PC-3 (cell line): ENCODE measurements at regions not wholly inside any gene's neighbourhood (a gene's known extent, or its start where the extent isn't known, plus 50 kb on each side); places are given as distances from the start of the nearest gene placed in this dataset.
A peak's percentile ranks its signal among the peaks of the same experiment; 100 is the strongest.

Experiments used
- ATAC-seq: fragments of 200-7000 bp; cut with Tn5 transposase; 2 replicates; pipeline ENCODE4 v1.9.1; 2020; ENCODE audit warnings: mild to moderate bottlenecking, moderate library complexity
- BruUV-seq: library from RNA; stranded (reverse); fragments of 400-500 nt; replicated peaks from 2 replicates; lab custom pipeline; 2021; lab: Mats Ljungman, UMichigan
- CTCF ChIA-PET: fragments of 300-600 bp; sonication (Branson Sonifier 250); formaldehyde crosslinking; loops from one replicate; lab custom pipeline; 2022; ENCODE audit warnings: antibody characterized with exemption; lab: Charles Lee
- POLR2A ChIA-PET: fragments of 300-600 bp; sonication (Branson Sonifier 250); formaldehyde crosslinking; loops from one replicate; lab custom pipeline; 2022; ENCODE audit warnings: antibody characterized with exemption; ENCODE audit not compliant: unreplicated experiment; lab: Charles Lee
- DNase-seq: peaks from one replicate; pipeline ENCODE4 v3.0.0-alpha.2; 2015
- H2AFZ ChIP-seq: fragments of 300-600 bp; sonication (generic); 2 replicates; pipeline ENCODE4 v1.6.0; 2016; ENCODE audit warnings: antibody characterized with exemption, low read length
- H3F3A ChIP-seq: fragments of 300-600 bp; sonication (generic); one replicate; pipeline ENCODE4 v1.6.0; 2017; ENCODE audit warnings: antibody characterized with exemption, low read length, control low read depth, mild to moderate bottlenecking; ENCODE audit not compliant: unreplicated experiment
- H3K27ac ChIP-seq: fragments of 300-600 bp; sonication (generic); 2 replicates; pipeline ENCODE4 v1.5.1; 2016; ENCODE audit warnings: mild to moderate bottlenecking, low read length
- H3K27me3 ChIP-seq: fragments of 300-600 bp; sonication (generic); 2 replicates; pipeline ENCODE4 v1.6.1; 2016; ENCODE audit warnings: low read length, mixed read lengths
- H3K36me3 ChIP-seq: fragments of 300-600 bp; sonication (generic); 2 replicates; pipeline ENCODE4 v1.6.1; 2016; ENCODE audit warnings: low read depth, mixed run types, low read length, mixed read lengths
- H3K4me1 ChIP-seq: fragments of 300-600 bp; sonication (generic); 2 replicates; pipeline ENCODE4 v1.5.1; 2016; ENCODE audit warnings: low read length; ENCODE audit not compliant: insufficient read depth
- H3K4me2 ChIP-seq: fragments of 300-600 bp; sonication (generic); 2 replicates; pipeline ENCODE4 v1.6.0; 2016; ENCODE audit warnings: low read length
- H3K4me3 ChIP-seq: fragments of 300-600 bp; sonication (generic); 2 replicates; pipeline ENCODE4 v1.5.1; 2016; ENCODE audit warnings: mild to moderate bottlenecking, low read length, mixed read lengths
- H3K79me2 ChIP-seq: fragments of 300-600 bp; sonication (generic); 2 replicates; pipeline ENCODE4 v1.6.1; 2017; ENCODE audit warnings: low read length, mixed read lengths
- H3K9ac ChIP-seq: fragments of 300-600 bp; sonication (generic); 2 replicates; pipeline ENCODE4 v1.6.0; 2016; ENCODE audit warnings: mild to moderate bottlenecking, low read length
- H3K9me2 ChIP-seq: fragments of 300-600 bp; sonication (generic); replicated peaks from 2 replicates; pipeline ENCODE4 v1.6.1; 2016; ENCODE audit warnings: mixed run types, low read length, mixed read lengths
- H3K9me3 ChIP-seq: fragments of 300-600 bp; sonication (generic); 2 replicates; pipeline ENCODE4 v1.6.1; 2016; ENCODE audit warnings: low read length, mixed read lengths
- H4K20me1 ChIP-seq: fragments of 300-600 bp; sonication (generic); 2 replicates; pipeline ENCODE4 v1.6.1; 2016; ENCODE audit warnings: low read length, mixed read lengths
- CTCF ChIP-seq: fragments of 300-600 bp; sonication (generic); conservative IDR thresholded peaks from 2 replicates; pipeline ENCODE4 v1.5.1; 2017; ENCODE audit warnings: antibody characterized with exemption, low read depth, mild to moderate bottlenecking, low read length
- EZH2 ChIP-seq: fragments of 300-600 bp; sonication (generic); IDR thresholded peaks from one replicate; pipeline ENCODE4 v1.6.1; 2017; ENCODE audit warnings: antibody characterized with exemption, mild to moderate bottlenecking, low read length; ENCODE audit not compliant: unreplicated experiment
- EZH2phosphoT487 ChIP-seq: fragments of 300-600 bp; sonication (generic); IDR thresholded peaks from 2 replicates; pipeline ENCODE4 v1.6.1; 2018; ENCODE audit warnings: mild to moderate bottlenecking, antibody characterized with exemption, low read length, borderline replicate concordance
- intact Hi-C: fragments of 100-400 bp; cut with micrococcal nuclease; formaldehyde crosslinking; loops from 2 replicates; pipeline ENCODE4 v1.9.0; 2023

- Histone ChIP-seq H3K27me3 (no peaks in the 10 kb centered on the region), H3K4me1 (peaks cover 13% of the 10 kb centered on the region), H3K79me2 (no peaks in the 10 kb centered on the region), H4K20me1 (no peaks in the 10 kb centered on the region), H3K4me2 (0 out of 2 replicates have a peak overlapping the region, but pooled peaks have one; percentile 22), H3K9ac (no peak overlapping the region), H2AFZ (peak overlapping the region; percentile 70), H3K36me3 (no peaks in the 10 kb centered on the region), H3F3A (no peaks in the 10 kb centered on the region), H3K27ac (no peak overlapping the region), H3K4me3 (no peak overlapping the region), H3K9me3 (no peaks in the 10 kb centered on the region), H3K9me2 (no peaks in the 10 kb centered on the region)
- DNase-seq (peak; percentile 40), ATAC-seq (no peak; the same call in 1 of the 2 replicates)
- intact Hi-C loops: no loop called here
- ChIA-PET POLR2A (no interaction called here), CTCF (no interaction called here)
- TF ChIP-seq EZH2 (no peak), CTCF (no peak), EZH2phosphoT487 (no peak)
- no TSS peak for BruUV-seq
Observed at GRCh38 chr12:87136330-87136976, 880.3 kb upstream of the MGAT4C start.

- H4K20me1 ChIP-seq: no peaks in the 10 kb centered on the region
- H3K79me2 ChIP-seq: no peaks in the 10 kb centered on the region
- no peaks in the 10 kb centered on the region for H3F3A ChIP-seq
- no peak overlapping the region for H2AFZ ChIP-seq
- DNase-seq (peak; percentile 63), ATAC-seq (peak; percentile 85)
- H3K36me3 ChIP-seq: no peaks in the 10 kb centered on the region
- BruUV-seq: no TSS peak
- no peak overlapping the region for H3K4me2 ChIP-seq
- H3K27ac ChIP-seq: no peak overlapping the region
- TF ChIP-seq CTCF (no peak), EZH2 (no peak), EZH2phosphoT487 (no peak)
- H3K4me1 ChIP-seq: peaks cover 7% of the 10 kb centered on the region; the same call in 1 of the 2 replicates
- 0 out of 2 replicates have a peak, but pooled peaks cover 4% of the 10 kb centered on the region for H3K9me3 ChIP-seq
- POLR2A ChIA-PET: no interaction called here
- H3K9ac ChIP-seq: no peak overlapping the region
- H3K4me3 ChIP-seq: no peak overlapping the region
- CTCF ChIA-PET: no interaction called here
- H3K9me2 ChIP-seq: no peaks in the 10 kb centered on the region
- no peaks in the 10 kb centered on the region for H3K27me3 ChIP-seq
- intact Hi-C loops: no loop called here
Observed at GRCh38 chr12:87127272-87127671, 871.1 kb upstream of the MGAT4C start.

GRCh38 chr12:87121896-87122295 lies 865.7 kb upstream of the MGAT4C start:
- intact Hi-C loops: no loop called here
- no peak for DNase-seq
- Histone ChIP-seq H4K20me1 (no peaks in the 10 kb centered on the region), H3K9me2 (no peaks in the 10 kb centered on the region), H3K4me3 (no peak overlapping the region), H2AFZ (no peak overlapping the region), H3K27ac (no peak overlapping the region), H3K79me2 (no peaks in the 10 kb centered on the region), H3F3A (no peaks in the 10 kb centered on the region), H3K27me3 (no peaks in the 10 kb centered on the region), H3K9me3 (0 out of 2 replicates have a peak, but pooled peaks cover 4% of the 10 kb centered on the region), H3K9ac (no peak overlapping the region), H3K4me1 (peaks cover 16% of the 10 kb centered on the region), H3K4me2 (no peak overlapping the region), H3K36me3 (no peaks in the 10 kb centered on the region)
- ChIA-PET CTCF (no interaction called here), POLR2A (no interaction called here)
- BruUV-seq: no TSS peak
- TF ChIP-seq EZH2phosphoT487: no peak
- TF ChIP-seq CTCF: no peak
- TF ChIP-seq EZH2: no peak
- peak; percentile 67 for ATAC-seq
